ENCODE measurements at regions not wholly inside any gene's neighbourhood (a gene's known extent, or its start where the extent isn't known, plus 50 kb on each side); places are given as distances from the start of the nearest gene placed in this dataset.

DNA sequence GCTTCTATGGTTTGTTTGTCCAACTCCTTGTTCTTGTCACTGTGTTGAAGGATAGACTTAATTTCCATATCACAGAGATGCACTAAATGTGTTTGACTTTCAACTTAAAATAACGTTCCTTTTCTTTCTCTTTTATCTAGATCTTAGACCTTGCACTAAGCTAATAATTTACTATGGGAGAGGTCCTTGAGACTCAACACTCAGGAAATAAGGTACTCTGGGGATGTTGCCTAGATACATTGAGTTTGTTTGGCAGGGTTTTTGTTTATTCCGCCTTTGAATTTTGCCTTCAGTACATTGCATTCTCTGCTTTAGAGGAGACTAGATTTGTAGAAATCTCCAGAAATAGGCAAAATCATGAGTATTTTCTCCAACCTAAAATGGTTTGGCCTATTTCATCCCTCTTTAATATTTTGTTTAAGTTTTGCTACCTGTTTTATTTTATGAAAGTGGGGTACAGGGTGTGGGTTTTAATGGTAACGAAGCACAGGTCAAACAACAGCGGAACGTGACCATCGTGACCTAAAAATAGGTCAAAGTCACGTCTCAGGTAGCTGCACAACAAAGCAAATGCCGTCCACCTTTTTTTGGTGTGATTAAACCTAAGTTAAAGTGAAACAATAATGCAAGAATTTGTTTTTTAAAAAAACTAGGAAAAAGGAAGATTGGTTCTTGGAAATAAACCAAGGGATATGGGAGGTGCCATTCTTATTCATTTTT lies 115.3 kb upstream of the CPSF6 start:
- TF ChIP-seq, protein P1, sequence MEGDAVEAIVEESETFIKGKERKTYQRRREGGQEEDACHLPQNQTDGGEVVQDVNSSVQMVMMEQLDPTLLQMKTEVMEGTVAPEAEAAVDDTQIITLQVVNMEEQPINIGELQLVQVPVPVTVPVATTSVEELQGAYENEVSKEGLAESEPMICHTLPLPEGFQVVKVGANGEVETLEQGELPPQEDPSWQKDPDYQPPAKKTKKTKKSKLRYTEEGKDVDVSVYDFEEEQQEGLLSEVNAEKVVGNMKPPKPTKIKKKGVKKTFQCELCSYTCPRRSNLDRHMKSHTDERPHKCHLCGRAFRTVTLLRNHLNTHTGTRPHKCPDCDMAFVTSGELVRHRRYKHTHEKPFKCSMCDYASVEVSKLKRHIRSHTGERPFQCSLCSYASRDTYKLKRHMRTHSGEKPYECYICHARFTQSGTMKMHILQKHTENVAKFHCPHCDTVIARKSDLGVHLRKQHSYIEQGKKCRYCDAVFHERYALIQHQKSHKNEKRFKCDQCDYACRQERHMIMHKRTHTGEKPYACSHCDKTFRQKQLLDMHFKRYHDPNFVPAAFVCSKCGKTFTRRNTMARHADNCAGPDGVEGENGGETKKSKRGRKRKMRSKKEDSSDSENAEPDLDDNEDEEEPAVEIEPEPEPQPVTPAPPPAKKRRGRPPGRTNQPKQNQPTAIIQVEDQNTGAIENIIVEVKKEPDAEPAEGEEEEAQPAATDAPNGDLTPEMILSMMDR (IDR thresholded peaks at IDR 0.05; ENCODE audit: low read depth, low read length) = no peak
- no peaks in the 10 kb centered on the region for H3K4me1 ChIP-seq
- DNase-seq = no peak
- no peak overlapping the region for H3K4me3 ChIP-seq (ENCODE audit: low read depth, low read length)
- H3K9me3 ChIP-seq = no peaks in the 10 kb centered on the region
- peaks cover 3% of the 10 kb centered on the region for H3K27me3 ChIP-seq
- no peaks in the 10 kb centered on the region for H3K36me3 ChIP-seq

DNA sequence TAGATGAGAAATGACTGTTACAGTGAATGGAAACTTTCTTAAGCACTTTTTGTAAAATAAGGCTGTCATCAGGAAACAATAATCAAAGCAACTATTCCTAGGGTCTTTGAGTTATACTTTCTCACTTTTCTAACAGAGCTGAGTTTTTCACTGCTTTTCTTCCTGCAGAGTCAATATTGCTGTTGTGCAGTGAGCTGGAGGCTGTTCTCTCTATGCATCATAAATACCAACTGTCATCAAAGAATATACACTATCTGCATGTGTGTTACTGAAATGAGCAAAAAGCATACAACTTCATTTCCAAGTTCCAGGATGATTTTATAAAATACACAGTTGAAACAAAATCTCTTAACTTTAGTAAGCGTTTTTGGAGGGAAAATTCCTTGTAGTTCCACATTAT lies 110.4 kb upstream of the CPSF6 start:
- Histone ChIP-seq H3K36me3 (no peaks in the 10 kb centered on the region), H3K4me3 (ENCODE audit: low read depth, low read length) (no peak overlapping the region), H3K27me3 (peaks cover 6% of the 10 kb centered on the region), H3K9me3 (no peaks in the 10 kb centered on the region), H3K4me1 (no peaks in the 10 kb centered on the region)
- TF ChIP-seq, protein P1 (IDR thresholded peaks at IDR 0.05; ENCODE audit: low read depth, low read length) = no peak
- DNase-seq = no peak

DNA sequence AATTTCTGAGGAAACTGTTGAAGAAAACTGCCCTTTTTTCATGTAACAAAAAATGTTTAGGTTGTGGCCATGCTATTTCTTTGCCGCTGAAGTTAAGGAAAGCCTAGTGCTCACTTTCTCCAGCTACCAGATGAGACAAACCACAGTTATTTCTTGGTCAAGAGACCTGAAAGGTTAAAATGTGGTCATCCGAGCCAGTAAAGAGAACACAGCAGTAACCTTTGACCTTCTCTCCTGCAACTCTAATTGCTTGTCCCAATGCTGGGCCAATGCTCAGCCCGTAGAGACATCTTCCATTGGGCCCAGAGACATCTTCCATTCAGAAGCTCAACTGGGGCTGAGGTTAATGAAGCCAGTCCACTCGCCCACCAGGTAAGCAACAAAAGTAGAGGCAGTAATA lies 109.8 kb upstream of the CPSF6 start:
- Histone ChIP-seq H3K27me3 (peaks cover 7% of the 10 kb centered on the region), H3K9me3 (no peaks in the 10 kb centered on the region), H3K4me3 (ENCODE audit: low read depth, low read length) (no peak overlapping the region), H3K36me3 (no peaks in the 10 kb centered on the region), H3K4me1 (no peaks in the 10 kb centered on the region)
- TF ChIP-seq, protein P1 (IDR thresholded peaks at IDR 0.05; ENCODE audit: low read depth, low read length) = no peak
- no peak for DNase-seq

DNA sequence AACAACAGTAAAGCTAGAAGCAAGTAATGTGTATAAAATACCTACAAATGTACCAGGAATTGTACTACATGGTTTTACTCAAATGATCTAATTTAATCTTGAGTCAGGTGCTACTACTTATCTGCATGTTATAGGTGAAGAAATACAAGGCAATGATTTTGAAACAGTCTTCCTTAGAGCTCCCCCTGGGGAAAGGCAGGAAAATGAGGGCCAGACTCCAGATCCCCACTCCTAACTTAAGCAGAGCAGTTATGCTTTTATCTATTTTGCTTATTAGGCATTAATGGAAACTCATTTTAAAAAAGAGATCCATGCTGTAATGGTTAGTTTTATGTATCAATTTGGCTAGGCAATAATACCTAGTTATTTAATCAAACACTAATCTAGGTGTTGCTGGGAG lies 109.3 kb upstream of the CPSF6 start:
- Histone ChIP-seq H3K4me3 (ENCODE audit: low read depth, low read length) (no peak overlapping the region), H3K36me3 (no peaks in the 10 kb centered on the region), H3K27me3 (peaks cover 11% of the 10 kb centered on the region), H3K9me3 (no peaks in the 10 kb centered on the region), H3K4me1 (no peaks in the 10 kb centered on the region)
- TF ChIP-seq, protein P1 (IDR thresholded peaks at IDR 0.05; ENCODE audit: low read depth, low read length) = 0 out of 2 replicates have a peak, but pooled peaks have one; percentile 8
- no peak for DNase-seq

DNA sequence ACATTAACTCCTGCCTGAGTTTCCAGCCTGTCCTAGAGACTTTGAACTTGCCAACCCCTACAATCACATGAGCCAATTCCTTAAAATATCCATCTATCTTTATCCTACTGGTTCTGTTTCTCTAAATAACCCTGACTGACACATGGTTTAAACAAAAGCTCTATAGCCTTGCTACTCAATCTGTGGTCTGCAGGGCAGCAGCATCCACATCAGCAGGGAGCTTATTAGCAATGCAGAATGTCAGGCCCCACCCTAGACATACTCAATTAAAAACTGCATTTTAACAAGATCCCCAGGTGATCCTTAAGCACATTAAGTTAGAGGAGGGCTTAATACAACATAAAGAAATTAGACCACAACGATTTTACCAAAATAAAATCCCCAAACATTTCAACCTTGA lies 108.3 kb upstream of the CPSF6 start:
- H3K4me1 ChIP-seq = no peaks in the 10 kb centered on the region
- DNase-seq = no peak

More for the DNA sequence above, 108.3 kb upstream of the CPSF6 start:
- no peak overlapping the region for H3K4me3 ChIP-seq (ENCODE audit: low read depth, low read length)
- peaks cover 8% of the 10 kb centered on the region for H3K27me3 ChIP-seq
- H3K36me3 ChIP-seq = no peaks in the 10 kb centered on the region
- no peaks in the 10 kb centered on the region for H3K9me3 ChIP-seq
- TF ChIP-seq, protein P1 (IDR thresholded peaks at IDR 0.05; ENCODE audit: low read depth, low read length) = no peak
